H7 (cell line): ENCODE measurements at regions not wholly inside any gene's neighbourhood (a gene's known extent, or its start where the extent isn't known, plus 50 kb on each side); places are given as distances from the start of the nearest gene placed in this dataset.

ENCODE experiments used
- DNase-seq: peaks from one replicate; pipeline ENCODE4 v3.0.0; 2012
- H3K27me3 ChIP-seq: 2 replicates; pipeline ENCODE4 v1.6.0; 2011; ENCODE audit warnings: mild to moderate bottlenecking, low read length; ENCODE audit not compliant: control insufficient read depth, insufficient read depth
- H3K36me3 ChIP-seq: replicated peaks from 2 replicates; pipeline ENCODE4 v1.5.1; 2011; ENCODE audit warnings: low read length; ENCODE audit not compliant: control insufficient read depth, insufficient read depth
- H3K4me3 ChIP-seq: 2 replicates; pipeline ENCODE4 v1.5.1; 2011; ENCODE audit warnings: low read depth, mild to moderate bottlenecking, control low read depth, low read length, moderate library complexity; ENCODE audit not compliant: insufficient read depth

DNA sequence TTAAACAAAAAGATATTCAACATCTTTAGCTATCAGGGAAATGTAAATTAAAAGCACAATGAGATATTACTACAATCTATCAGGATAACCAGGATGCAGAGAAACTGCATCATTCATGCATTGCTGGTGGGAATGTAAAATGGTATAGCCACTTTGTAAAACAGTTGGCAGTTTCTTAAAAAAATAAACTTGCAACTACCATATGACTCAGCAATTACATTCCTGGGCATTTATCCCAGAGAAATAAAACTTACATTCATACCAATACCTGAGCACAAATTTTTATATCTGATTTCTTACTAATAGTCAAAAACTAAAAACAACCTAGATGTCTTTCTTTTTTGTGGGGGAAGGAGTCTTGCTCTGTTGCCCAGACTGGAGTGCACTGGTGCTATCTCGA, 190.3 kb upstream of the TAB2 start:
- Histone ChIP-seq H3K4me3 (no peak overlapping the region), H3K36me3 (no peaks in the 10 kb centered on the region), H3K27me3 (no peaks in the 10 kb centered on the region)
- no peak for DNase-seq

DNA sequence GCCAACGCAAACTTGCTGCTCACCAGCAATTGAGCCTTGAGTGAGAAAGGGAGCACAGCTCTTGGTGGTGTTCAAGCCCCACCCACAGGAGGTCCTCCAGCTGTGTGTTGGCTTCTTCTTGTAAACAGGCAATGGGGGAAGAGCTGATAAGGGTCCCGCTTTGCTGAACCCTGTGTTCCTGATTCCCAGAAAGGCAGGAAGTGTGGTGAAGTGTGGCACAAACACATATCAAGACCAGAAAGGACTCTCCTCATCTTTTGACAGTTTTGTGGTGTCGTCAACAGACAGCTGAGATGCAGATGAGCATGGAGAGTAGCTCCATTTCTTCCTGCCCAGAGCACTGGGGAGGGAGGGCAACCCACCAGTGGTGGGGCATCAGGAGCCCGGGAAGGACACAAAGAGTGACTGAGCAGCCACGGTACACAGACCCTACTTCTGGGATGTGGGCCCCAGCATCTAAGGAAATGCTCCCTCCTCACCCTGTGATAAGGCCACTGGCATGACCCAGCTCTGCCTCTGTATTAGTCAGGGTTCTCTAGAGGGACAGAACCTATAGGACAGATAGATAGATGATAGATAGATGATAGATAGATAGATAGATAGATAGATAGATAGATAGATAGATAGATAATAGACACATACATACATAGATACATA, 188.9 kb upstream of the TAB2 start:
- no peak for DNase-seq
- H3K36me3 ChIP-seq = no peaks in the 10 kb centered on the region
- H3K4me3 ChIP-seq = no peak overlapping the region
- no peaks in the 10 kb centered on the region for H3K27me3 ChIP-seq

DNA sequence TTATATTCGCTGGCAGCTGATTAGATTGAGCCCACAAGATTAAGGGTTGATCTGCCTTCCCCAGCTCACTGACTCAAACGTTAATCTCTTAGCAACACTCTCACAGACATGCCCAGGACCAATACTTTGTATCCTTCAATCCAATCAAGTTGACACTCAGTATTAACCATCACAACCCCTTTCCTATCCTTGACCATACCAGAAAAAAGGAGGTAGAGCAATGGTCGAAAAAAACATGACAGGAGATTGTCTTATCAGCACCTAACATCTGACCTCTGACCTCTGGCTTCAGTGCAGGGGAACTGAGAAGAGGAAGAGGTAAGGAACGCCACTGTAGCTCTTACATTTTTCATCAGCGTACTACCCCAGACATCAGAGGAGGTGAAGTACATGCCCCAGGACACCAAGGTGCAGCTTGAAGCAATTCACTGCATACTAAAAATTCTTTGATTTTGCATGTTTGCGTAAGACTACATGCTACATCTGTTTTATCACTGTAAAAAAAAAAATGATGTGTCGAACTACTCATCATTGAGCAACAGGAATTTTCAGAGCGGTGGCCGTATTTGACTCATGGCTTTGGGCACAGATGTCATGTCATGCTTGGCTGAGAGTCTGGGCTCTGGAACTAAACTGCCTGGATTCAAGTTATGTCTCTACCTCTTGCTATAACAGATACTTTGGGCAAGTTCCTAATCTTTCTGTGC, 188.0 kb upstream of the TAB2 start:
- Histone ChIP-seq H3K36me3 (no peaks in the 10 kb centered on the region), H3K4me3 (no peak overlapping the region), H3K27me3 (no peaks in the 10 kb centered on the region)
- DNase-seq = no peak

DNA sequence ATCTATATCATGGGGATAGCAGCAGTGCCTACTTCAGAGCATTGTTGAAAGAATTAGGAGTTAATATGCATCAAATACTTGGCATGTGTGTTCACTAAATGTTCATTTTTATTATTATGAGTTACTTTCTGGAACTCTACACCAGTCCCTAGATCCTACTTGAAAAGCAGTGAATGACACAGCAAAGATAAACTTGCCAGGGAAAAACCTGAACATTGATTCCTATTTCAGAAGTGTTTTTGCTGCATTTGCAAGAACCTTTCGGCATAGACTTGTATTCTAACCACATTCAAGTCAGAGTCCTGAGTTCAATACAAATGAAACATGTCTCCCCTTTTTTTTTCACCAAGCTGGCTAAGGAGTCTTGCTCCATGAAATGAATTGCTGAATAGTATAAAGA, 187.4 kb upstream of the TAB2 start:
- Histone ChIP-seq H3K27me3 (no peaks in the 10 kb centered on the region), H3K4me3 (no peak overlapping the region), H3K36me3 (no peaks in the 10 kb centered on the region)
- no peak for DNase-seq

DNA sequence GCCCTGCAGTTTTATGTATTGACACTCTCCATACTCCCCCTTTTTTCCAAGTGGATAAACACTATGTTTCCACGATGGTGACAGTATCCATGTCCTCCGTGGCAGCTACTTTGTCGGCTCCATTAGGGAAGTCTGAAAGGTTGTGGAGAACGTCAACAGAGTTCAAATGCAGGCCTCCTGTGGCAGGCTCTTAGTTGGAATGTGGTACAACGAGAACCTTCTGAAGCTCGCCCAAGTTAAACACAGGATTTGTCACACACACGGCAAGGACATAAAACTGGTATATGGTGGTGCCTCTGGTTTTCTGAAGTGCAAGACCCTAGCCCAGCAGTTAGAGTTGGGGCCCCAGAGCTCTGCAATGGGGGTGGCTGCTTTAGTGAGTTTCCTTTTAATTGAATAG, 187.0 kb upstream of the TAB2 start:
- no peak for DNase-seq
- Histone ChIP-seq H3K4me3 (no peak overlapping the region), H3K27me3 (no peaks in the 10 kb centered on the region), H3K36me3 (no peaks in the 10 kb centered on the region)

DNA sequence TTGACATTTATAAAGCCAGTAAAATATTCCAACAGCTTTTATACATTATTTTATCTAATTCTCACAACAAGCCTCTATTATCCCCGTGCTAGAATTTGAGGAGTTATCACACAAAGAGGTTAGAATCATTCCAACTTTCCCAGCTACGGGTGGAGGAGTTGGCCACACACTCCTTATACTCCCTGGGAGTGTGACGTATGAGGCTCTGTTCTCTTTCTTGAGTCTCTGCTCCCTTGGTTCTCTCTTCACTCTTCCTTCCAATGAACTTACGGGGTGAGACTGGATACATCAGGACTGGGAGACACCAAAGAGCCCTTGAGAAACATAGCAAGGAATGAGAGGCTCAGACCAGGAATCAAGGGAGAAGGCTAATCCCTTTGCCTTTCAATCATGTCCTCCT, 185.6 kb upstream of the TAB2 start:
- H3K4me3 ChIP-seq = no peak overlapping the region
- H3K36me3 ChIP-seq = no peaks in the 10 kb centered on the region
- DNase-seq = no peak
- no peaks in the 10 kb centered on the region for H3K27me3 ChIP-seq

DNA sequence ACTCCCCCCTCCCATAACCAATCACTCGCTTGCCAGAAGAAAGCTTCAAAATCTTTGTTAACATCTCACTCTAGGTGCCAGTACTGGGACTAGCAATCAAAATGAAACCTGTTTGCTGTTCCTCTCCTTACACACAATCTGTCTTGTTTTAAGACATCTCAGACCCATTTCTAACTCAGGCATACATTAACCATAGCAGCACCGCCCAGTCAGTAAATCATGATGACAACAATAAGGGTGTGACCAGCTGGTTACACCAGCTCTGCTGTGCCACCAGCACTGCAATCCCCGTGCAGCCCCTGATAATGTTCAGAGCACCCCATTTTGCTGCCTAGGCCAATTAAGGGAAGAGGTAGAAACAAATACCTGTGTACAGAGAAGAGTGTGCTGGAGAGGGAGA, 185.2 kb upstream of the TAB2 start:
- Histone ChIP-seq H3K4me3 (no peak overlapping the region), H3K36me3 (no peaks in the 10 kb centered on the region), H3K27me3 (no peaks in the 10 kb centered on the region)
- no peak for DNase-seq

DNA sequence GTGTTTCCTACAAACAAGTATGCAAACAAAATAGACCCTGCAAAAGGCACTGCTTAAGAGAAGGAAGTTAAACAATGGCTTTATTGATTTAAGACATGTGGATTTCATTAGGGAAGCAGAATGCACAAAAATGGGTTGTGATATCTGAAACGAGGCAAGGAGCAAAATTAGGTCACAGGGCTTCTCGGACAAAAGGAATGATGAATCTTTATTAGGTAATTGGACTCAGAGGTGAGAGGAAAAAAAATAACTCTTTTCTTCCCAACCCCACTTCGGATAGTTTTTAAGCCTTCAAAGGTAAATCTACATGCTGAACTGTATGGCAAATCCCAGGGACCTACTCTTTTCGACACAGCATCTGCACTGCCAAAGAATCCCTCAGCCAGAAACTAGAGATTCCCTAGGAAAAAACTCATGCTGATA, 183.0 kb upstream of the TAB2 start:
- no peaks in the 10 kb centered on the region for H3K36me3 ChIP-seq
- H3K27me3 ChIP-seq = no peaks in the 10 kb centered on the region
- DNase-seq = no peak
- no peak overlapping the region for H3K4me3 ChIP-seq

DNA sequence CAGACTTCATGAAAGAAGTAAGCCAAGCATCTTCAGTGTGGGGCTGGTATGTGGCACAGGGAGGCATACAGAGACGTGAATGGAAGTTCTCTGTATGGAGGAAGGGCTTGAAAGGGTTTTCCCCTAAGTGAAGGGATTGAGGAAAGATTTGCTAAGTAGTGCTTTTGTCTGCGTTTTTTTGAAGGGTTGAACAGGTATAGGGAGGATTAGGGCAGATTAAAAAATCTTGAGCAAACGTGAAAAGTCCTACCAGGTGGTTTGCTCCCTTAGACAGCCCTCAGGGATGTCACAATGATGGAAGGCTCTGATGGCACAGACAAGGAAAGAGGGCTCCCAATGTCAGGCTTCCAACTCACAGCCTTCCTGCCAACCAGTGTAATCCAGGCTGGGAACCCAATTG, 181.7 kb upstream of the TAB2 start:
- H3K27me3 ChIP-seq = no peaks in the 10 kb centered on the region
- no peak overlapping the region for H3K4me3 ChIP-seq
- no peaks in the 10 kb centered on the region for H3K36me3 ChIP-seq
- DNase-seq = no peak

DNA sequence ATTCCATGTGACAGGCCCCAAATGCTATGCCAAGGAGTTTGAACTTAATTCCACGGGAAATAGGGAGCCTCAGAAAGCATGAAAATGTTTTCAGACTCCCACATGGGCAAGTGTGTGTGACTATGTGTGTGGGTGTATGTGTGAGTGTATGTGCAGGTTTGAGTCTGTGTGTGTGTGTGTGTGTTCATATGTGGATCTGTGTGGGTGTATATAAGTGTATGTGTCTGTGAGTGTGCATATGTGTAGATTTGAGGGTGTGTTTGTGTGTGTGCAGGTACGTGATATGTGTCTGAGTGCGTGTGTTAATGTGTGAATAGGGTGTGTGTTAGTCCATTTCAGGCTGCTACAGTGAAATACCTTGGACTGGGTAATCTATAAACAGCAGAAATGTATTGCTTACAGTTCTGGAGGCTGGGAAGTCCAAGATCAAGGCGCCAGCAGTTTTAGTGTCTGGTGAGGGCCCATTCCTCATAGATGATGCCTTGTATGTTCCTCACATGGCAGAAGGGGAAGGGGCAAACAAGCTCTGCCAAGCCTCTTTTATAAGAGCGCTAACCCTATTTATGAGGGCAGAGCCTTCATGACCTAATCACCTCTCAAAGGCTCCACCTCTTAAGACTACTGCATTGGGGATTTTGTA, 181.1 kb upstream of the TAB2 start:
- Histone ChIP-seq H3K36me3 (no peaks in the 10 kb centered on the region), H3K27me3 (no peaks in the 10 kb centered on the region)

DNA sequence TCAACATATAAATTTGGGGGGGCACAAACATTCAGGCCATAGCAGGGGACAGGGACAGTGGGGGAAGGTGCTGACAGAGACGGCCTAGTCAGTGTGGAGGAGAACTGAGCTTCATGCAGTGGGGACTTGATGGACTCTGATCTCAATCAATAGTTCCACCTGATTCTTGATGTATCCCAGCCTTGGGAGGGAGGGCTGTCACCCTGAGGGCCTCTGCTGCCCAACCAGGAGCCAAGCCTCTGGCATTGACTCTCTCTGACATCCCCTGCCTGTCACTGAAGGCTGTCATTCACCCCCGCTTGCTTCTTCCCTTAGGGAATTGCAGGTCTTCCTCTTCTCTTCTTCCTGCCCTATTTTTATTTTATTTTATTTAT, 180.6 kb upstream of the TAB2 start:
- Histone ChIP-seq H3K36me3 (no peaks in the 10 kb centered on the region), H3K4me3 (no peak overlapping the region), H3K27me3 (no peaks in the 10 kb centered on the region)
- no peak for DNase-seq

More for the DNA sequence above, 181.1 kb upstream of the TAB2 start:
- DNase-seq = no peak
- no peak overlapping the region for H3K4me3 ChIP-seq

DNA sequence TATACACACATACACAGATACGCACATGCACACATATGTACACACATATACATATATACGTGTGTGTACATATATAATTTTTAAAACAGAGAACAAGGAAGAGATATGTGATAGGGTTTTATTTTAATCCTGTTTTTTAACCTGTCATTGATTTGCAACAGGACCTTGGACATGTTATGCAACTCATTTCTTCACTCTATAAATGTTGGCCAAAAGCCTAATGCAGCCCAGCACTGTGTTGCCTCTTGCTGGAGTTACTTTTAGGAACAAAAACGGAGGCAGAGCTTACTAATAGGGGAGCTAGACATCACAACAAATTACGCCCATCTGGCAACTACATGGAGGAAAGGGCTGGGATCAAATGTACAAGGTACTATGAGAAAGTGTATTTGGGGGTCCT, 179.9 kb upstream of the TAB2 start:
- Histone ChIP-seq H3K36me3 (no peaks in the 10 kb centered on the region), H3K27me3 (no peaks in the 10 kb centered on the region), H3K4me3 (no peak overlapping the region)
- DNase-seq = no peak

DNA sequence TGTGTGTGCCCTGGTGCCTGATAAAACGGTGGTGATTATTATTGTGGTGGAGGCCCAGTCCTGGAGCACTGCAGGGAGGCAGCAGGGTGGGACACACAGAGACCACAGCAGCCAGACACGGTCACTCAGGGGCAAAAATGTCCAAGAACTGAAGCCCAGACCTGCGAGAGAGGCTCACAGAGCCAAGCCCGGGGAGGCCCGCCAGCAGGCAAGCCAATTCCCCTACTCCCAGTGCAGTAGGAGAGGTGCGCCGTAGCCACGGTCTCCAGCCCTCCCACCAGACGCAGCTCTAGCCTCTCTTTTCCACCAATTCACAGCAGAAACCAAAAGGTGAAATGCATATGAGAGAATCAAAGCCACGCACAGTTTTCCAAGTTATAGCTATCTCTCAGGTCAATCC, 179.4 kb upstream of the TAB2 start:
- DNase-seq = no peak
- Histone ChIP-seq H3K36me3 (no peaks in the 10 kb centered on the region), H3K27me3 (no peaks in the 10 kb centered on the region), H3K4me3 (no peak overlapping the region)

DNA sequence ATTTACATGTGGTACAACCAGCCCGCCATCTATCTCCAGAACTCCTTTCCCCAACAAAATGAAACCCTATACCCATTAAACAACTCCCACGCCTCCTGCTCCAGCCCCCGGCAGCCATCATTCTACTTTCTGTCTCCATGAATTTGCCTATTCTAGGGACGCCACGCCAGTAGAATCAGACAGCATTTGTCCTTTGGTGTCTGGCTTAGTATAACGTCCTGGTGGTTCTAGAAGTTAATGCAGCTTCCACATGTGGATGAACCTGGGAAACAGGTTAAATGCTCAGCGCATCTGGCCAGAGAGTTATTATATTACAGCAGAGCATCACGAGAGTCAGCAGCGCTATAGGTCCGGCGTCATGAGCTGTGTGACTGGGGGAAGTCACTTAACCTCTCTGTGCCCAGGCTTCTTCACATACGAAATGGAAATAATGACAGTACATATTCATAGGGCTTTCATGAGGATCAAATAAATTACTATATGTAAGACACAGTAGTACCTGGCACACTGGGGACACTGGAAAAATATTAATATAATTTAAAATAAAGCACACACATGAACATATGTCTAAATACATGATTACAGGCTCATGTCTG, 178.7 kb upstream of the TAB2 start:
- peak; percentile 10 for DNase-seq
- Histone ChIP-seq H3K36me3 (no peaks in the 10 kb centered on the region), H3K27me3 (no peaks in the 10 kb centered on the region), H3K4me3 (no peak overlapping the region)

DNA sequence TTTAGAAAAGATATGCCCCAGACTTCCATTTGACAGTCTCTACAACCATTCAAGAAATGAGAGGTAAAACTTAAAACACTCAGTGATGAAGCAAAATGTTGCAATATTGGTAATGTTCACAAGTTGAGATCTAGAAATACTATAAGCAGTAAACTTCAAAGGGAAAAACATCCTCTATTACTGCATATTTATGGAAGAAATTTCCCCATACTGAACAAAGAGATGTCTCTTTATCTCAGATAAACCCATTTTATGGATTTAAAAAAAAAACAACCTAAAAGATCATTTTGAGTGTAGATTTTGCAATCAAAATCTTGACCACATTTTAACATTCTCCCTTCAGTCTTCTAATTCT, 177.8 kb upstream of the TAB2 start:
- DNase-seq = no peak
- H3K36me3 ChIP-seq = no peaks in the 10 kb centered on the region
- H3K4me3 ChIP-seq = no peak overlapping the region
- H3K27me3 ChIP-seq = no peaks in the 10 kb centered on the region
